K562 (cell line): ENCODE measurements at regions not wholly inside any gene's neighbourhood (a gene's known extent, or its start where the extent isn't known, plus 50 kb on each side); places are given as distances from the start of the nearest gene placed in this dataset.

Experiments
- ARID3A ChIP-seq: IDR thresholded peaks from 2 replicates; pipeline ENCODE4 v1.6.1; 2012; ENCODE audit warnings: low read depth, low read length, improper control_type of control experiment, borderline replicate concordance
- E2F3 ChIP-seq: fragments of 250-450 bp; sonication (Bioruptor Pico); IDR thresholded peaks from 2 replicates; pipeline ENCODE4 v1.4.0; 2020; ENCODE audit warnings: mild to moderate bottlenecking
- FOSL1 ChIP-seq: fragments of 200-800 bp; sonication (Bioruptor generic); conservative IDR thresholded peaks from 2 replicates; pipeline ENCODE4 v1.6.1; 2016; ENCODE audit warnings: missing genetic modification characterization, missing compliant biosample characterization
- HDGF ChIP-seq: fragments of 450-650 bp; IDR thresholded peaks from 2 replicates; pipeline ENCODE4 v1.6.1; 2016
- MLLT1 ChIP-seq, 2 experiments: fragments of 450-650 bp; IDR thresholded peaks; 2 replicates each; pipeline ENCODE4 v1.6.1; 2016
- MTA1 ChIP-seq: fragments of 450-650 bp; IDR thresholded peaks from 2 replicates; pipeline ENCODE4 v1.6.1; 2017; ENCODE audit warnings: borderline replicate concordance
- NCOA1 ChIP-seq: fragments of 450-650 bp; IDR thresholded peaks from 2 replicates; pipeline ENCODE4 v1.6.1; 2016; ENCODE audit warnings: low read depth
- NFXL1 ChIP-seq: fragments of 450-650 bp; formaldehyde crosslinking; IDR thresholded peaks from 2 replicates; pipeline ENCODE4 v1.4.0; 2021; ENCODE audit warnings: mild to moderate bottlenecking
- NKRF ChIP-seq: fragments of 450-650 bp; IDR thresholded peaks from 2 replicates; pipeline ENCODE4 v1.6.1; 2016; ENCODE audit warnings: borderline replicate concordance
- PTTG1 ChIP-seq: fragments of 450-650 bp; IDR thresholded peaks from 2 replicates; pipeline ENCODE4 v1.6.1; 2016; ENCODE audit warnings: low read depth, mild to moderate bottlenecking, missing genetic modification characterization, missing compliant biosample characterization
- RCOR1 ChIP-seq, 2 experiments: IDR thresholded peaks; 2 replicates each; pipeline ENCODE4 v1.6.1; 2012; ENCODE audit warnings: low read depth in 2 of 2, low read length in 2 of 2, borderline replicate concordance in 1 of 2, improper control_type of control experiment in 1 of 2
- RHOXF2B ChIP-seq: fragments of 250-450 bp; sonication (Bioruptor Pico); conservative IDR thresholded peaks from 2 replicates; pipeline ENCODE4 v1.5.1; 2021
- TEAD4 ChIP-seq, 2 experiments: sonication (generic) in 1 of 2; formaldehyde crosslinking in 1 of 2; IDR thresholded peaks; 2 replicates each; pipeline versions ENCODE4 v1.6.1 to v1.8.0; 2012 to 2022; ENCODE audit warnings: borderline replicate concordance in 1 of 2, inconsistent platforms in 1 of 2, low read length in 1 of 2, mild to moderate bottlenecking in 1 of 2, missing genetic modification reagents in 1 of 2
- ZBED1 ChIP-seq: IDR thresholded peaks from 2 replicates; pipeline ENCODE4 v1.6.1; 2014
- ZNF184 ChIP-seq: sonication (generic); formaldehyde crosslinking; IDR thresholded peaks from 2 replicates; pipeline ENCODE4 v1.5.0; 2020; ENCODE audit warnings: missing genetic modification reagents
- ZNF282 ChIP-seq: sonication (generic); formaldehyde crosslinking; IDR thresholded peaks from 2 replicates; pipeline ENCODE4 v1.8.1; 2023; ENCODE audit warnings: missing genetic modification reagents
- ZNF431 ChIP-seq: sonication (generic); formaldehyde crosslinking; IDR thresholded peaks from 2 replicates; pipeline ENCODE4 v1.8.0; 2022; ENCODE audit warnings: mild to moderate bottlenecking, missing genetic modification reagents
- ZNF696 ChIP-seq: fragments of 250-450 bp; sonication (Bioruptor Pico); conservative IDR thresholded peaks from 2 replicates; pipeline ENCODE4 v1.4.0; 2020; ENCODE audit warnings: mild to moderate bottlenecking, moderate library complexity
- TF ChIP-seq, protein P1 (sequence below): fragments of 250-450 bp; sonication (Bioruptor Pico); IDR thresholded peaks from 2 replicates; pipeline ENCODE4 v1.5.0; 2022; ENCODE audit warnings: mild to moderate bottlenecking
- TF ChIP-seq, protein P2 (sequence below): fragments of 250-450 bp; sonication (Bioruptor Pico); IDR thresholded peaks from 2 replicates; pipeline ENCODE4 v1.5.0; 2021

- TF ChIP-seq ZBED1 (0 out of 2 replicates have a peak, but pooled peaks have one; percentile 16), MTA1 (no peak), FOSL1 (tag) (peak; percentile 83), ARID3A (peak; percentile 9; the same call in 1 of the 2 replicates), MLLT1 (IDR thresholded peaks at IDR 0.05) (peak in 1 of 2 experiments; percentile 70; a peak in 2 of 4 replicates), NCOA1 (no peak), E2F3 (CRISPR knock-in tag) (no peak), NKRF (0 out of 2 replicates have a peak, but pooled peaks have one; percentile 23), RCOR1 (IDR thresholded peaks at IDR 0.05; ENCODE audit: borderline replicate concordance in 1 of 2, low read depth in 2 of 2, low read length in 2 of 2) (no peak), HDGF (0 out of 2 replicates have a peak, but pooled peaks have one; percentile 54), ZNF431 (CRISPR knock-in tag) (no peak), RHOXF2B (no peak), ZNF282 (no peak), NFXL1 (CRISPR knock-in tag) (0 out of 2 replicates have a peak, but pooled peaks have one; percentile 67), ZNF184 (no peak), TEAD4 (IDR thresholded peaks at IDR 0.05; ENCODE audit: low read length) (peak; percentile 18; the same call in 1 of the 2 replicates), TEAD4 (CRISPR knock-in tag; IDR thresholded peaks at IDR 0.05; ENCODE audit: borderline replicate concordance) (no peak), PTTG1 (tag) (no peak), ZNF696 (CRISPR knock-in tag) (no peak)
- TF ChIP-seq, protein P1, sequence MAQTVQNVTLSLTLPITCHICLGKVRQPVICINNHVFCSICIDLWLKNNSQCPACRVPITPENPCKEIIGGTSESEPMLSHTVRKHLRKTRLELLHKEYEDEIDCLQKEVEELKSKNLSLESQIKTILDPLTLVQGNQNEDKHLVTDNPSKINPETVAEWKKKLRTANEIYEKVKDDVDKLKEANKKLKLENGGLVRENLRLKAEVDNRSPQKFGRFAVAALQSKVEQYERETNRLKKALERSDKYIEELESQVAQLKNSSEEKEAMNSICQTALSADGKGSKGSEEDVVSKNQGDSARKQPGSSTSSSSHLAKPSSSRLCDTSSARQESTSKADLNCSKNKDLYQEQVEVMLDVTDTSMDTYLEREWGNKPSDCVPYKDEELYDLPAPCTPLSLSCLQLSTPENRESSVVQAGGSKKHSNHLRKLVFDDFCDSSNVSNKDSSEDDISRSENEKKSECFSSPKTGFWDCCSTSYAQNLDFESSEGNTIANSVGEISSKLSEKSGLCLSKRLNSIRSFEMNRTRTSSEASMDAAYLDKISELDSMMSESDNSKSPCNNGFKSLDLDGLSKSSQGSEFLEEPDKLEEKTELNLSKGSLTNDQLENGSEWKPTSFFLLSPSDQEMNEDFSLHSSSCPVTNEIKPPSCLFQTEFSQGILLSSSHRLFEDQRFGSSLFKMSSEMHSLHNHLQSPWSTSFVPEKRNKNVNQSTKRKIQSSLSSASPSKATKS (CRISPR knock-in tag) = no peak
- TF ChIP-seq, protein P2, sequence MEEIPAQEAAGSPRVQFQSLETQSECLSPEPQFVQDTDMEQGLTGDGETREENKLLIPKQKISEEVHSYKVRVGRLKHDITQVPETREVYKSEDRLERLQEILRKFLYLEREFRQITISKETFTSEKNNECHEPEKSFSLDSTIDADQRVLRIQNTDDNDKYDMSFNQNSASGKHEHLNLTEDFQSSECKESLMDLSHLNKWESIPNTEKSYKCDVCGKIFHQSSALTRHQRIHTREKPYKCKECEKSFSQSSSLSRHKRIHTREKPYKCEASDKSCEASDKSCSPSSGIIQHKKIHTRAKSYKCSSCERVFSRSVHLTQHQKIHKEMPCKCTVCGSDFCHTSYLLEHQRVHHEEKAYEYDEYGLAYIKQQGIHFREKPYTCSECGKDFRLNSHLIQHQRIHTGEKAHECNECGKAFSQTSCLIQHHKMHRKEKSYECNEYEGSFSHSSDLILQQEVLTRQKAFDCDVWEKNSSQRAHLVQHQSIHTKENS (CRISPR knock-in tag) = no peak
Measured at GRCh38 chr6:27829453-27830211, 82.6 kb downstream of the OR2B2 start (continued).
